Trophoblast cell (in vitro differentiated cells and primary cell): ENCODE measurements at regions not wholly inside any gene's neighbourhood (a gene's known extent, or its start where the extent isn't known, plus 50 kb on each side); places are given as distances from the start of the nearest gene placed in this dataset.

Source experiments
- DNase-seq, 2 donors: peaks; one replicate each; pipeline ENCODE4 v3.0.0-alpha.2; 2016
- H2AFZ ChIP-seq: 2 replicates; pipeline ENCODE4 v1.6.1; 2013; ENCODE audit warnings: low read length, moderate library complexity, mild to moderate bottlenecking; ENCODE audit not compliant: insufficient read depth, poor library complexity
- H2AK5ac ChIP-seq: 2 replicates; pipeline ENCODE4 v1.6.1; 2013; ENCODE audit warnings: mild to moderate bottlenecking, low read length
- H2BK120ac ChIP-seq: 2 replicates; pipeline ENCODE4 v1.6.1; 2013; ENCODE audit warnings: low read length, mild to moderate bottlenecking, moderate library complexity; ENCODE audit not compliant: insufficient read depth, poor library complexity
- H2BK12ac ChIP-seq: 2 replicates; pipeline ENCODE4 v1.6.1; 2013; ENCODE audit warnings: mild to moderate bottlenecking, low read length, moderate library complexity
- H2BK5ac ChIP-seq: 2 replicates; pipeline ENCODE4 v1.6.1; 2013; ENCODE audit warnings: low read length, low read depth, moderate library complexity, mild to moderate bottlenecking; ENCODE audit not compliant: poor library complexity
- H3K14ac ChIP-seq: 2 replicates; pipeline ENCODE4 v1.6.1; 2013; ENCODE audit warnings: mild to moderate bottlenecking, low read length
- H3K18ac ChIP-seq: 2 replicates; pipeline ENCODE4 v1.6.1; 2013; ENCODE audit warnings: mild to moderate bottlenecking, low read length
- H3K23ac ChIP-seq: 2 replicates; pipeline ENCODE4 v1.6.1; 2013; ENCODE audit warnings: low read length
- H3K27ac ChIP-seq: 2 replicates; pipeline ENCODE4 v1.5.1; 2013; ENCODE audit warnings: low read depth, mild to moderate bottlenecking, inconsistent platforms, low read length, moderate library complexity
- H3K27me3 ChIP-seq: 2 replicates; pipeline ENCODE4 v1.6.1; 2013; ENCODE audit warnings: inconsistent platforms, mild to moderate bottlenecking, low read length, moderate library complexity; ENCODE audit not compliant: insufficient read depth
- H3K36me3 ChIP-seq, 2 experiments: 1 replicate in 1 of 2; 2 replicates in 1 of 2; pipeline ENCODE4 v1.6.1; 2013; ENCODE audit warnings: low read length in 2 of 2, mild to moderate bottlenecking in 2 of 2, moderate library complexity in 1 of 2; ENCODE audit not compliant: insufficient read depth in 2 of 2, control insufficient read depth in 1 of 2
- H3K4ac ChIP-seq: 2 replicates; pipeline ENCODE4 v1.6.1; 2013; ENCODE audit warnings: low read depth, mild to moderate bottlenecking, low read length, moderate library complexity
- H3K4me1 ChIP-seq, 2 experiments: 1 replicate in 1 of 2; 2 replicates in 1 of 2; pipeline ENCODE4 v1.6.1; 2013; ENCODE audit warnings: low read length in 2 of 2, mild to moderate bottlenecking in 2 of 2, moderate library complexity in 1 of 2; ENCODE audit not compliant: insufficient read depth in 2 of 2, control insufficient read depth in 1 of 2
- H3K4me2 ChIP-seq: 2 replicates; pipeline ENCODE4 v1.6.1; 2013; ENCODE audit warnings: inconsistent platforms, mild to moderate bottlenecking, low read length, moderate library complexity
- H3K4me3 ChIP-seq: 2 replicates; pipeline ENCODE4 v1.5.1; 2013; ENCODE audit warnings: mild to moderate bottlenecking, low read depth, low read length, inconsistent platforms
- H3K79me1 ChIP-seq: one replicate; pipeline ENCODE4 v1.6.1; 2013; ENCODE audit warnings: low read length
- H3K79me2 ChIP-seq: 2 replicates; pipeline ENCODE4 v1.6.1; 2013; ENCODE audit warnings: low read length, mild to moderate bottlenecking; ENCODE audit not compliant: control insufficient read depth, insufficient read depth, poor library complexity
- H3K9ac ChIP-seq: 2 replicates; pipeline ENCODE4 v1.6.1; 2013; ENCODE audit warnings: mild to moderate bottlenecking, low read length
- H3K9me3 ChIP-seq: 2 replicates; pipeline ENCODE4 v1.6.1; 2013; ENCODE audit warnings: low read depth, mild to moderate bottlenecking, control low read depth, inconsistent platforms, low read length; ENCODE audit not compliant: insufficient read depth
- H4K12ac ChIP-seq: 2 replicates; pipeline ENCODE4 v1.6.1; 2013; ENCODE audit warnings: low read depth, mild to moderate bottlenecking, low read length, moderate library complexity
- H4K8ac ChIP-seq: 2 replicates; pipeline ENCODE4 v1.6.1; 2013; ENCODE audit warnings: low read depth, mild to moderate bottlenecking, low read length, moderate library complexity
- H4K91ac ChIP-seq: one replicate; pipeline ENCODE4 v1.6.1; 2013; ENCODE audit warnings: low read depth, mild to moderate bottlenecking, low read length, moderate library complexity
- WGBS: extraction: QIAGEN DNeasy Blood & Tissue Kit; methylation state at CpG from one replicate; pipeline ENCODE4 v1.1.7; 2013; ENCODE audit warnings: missing lambda C conversion rate; ENCODE audit not compliant: insufficient read length, insufficient coverage; ENCODE audit errors: extremely low coverage; 5-methylcytosine and 5-hydroxymethylcytosine counted together

GRCh38 chr10:29163746-29164145 lies 125.1 kb upstream of the LYZL1 start:
- H4K8ac ChIP-seq = no peak overlapping the region
- no peaks in the 10 kb centered on the region for H3K27me3 ChIP-seq
- no peaks in the 10 kb centered on the region for H3K9me3 ChIP-seq
- peaks cover 39% of the 10 kb centered on the region for H3K79me1 ChIP-seq
- DNase-seq = peak; percentile 61 to 81
- H3K4me3 ChIP-seq = no peak overlapping the region
- no peaks in the 10 kb centered on the region for H3K36me3 ChIP-seq
- no peak overlapping the region for H4K12ac ChIP-seq
- H2BK120ac ChIP-seq = peak overlapping the region; percentile 63
- peak overlapping the region; percentile 65 for H3K27ac ChIP-seq
- H2BK5ac ChIP-seq = peak overlapping the region; percentile 87
- no peak overlapping the region for H3K9ac ChIP-seq
- no peak overlapping the region for H3K18ac ChIP-seq
- H3K4me1 ChIP-seq = peaks cover 16 to 19% of the 10 kb centered on the region in 2 experiments
- H3K14ac ChIP-seq = peak overlapping the region; percentile 45
- peak overlapping the region; percentile 49 for H4K91ac ChIP-seq
- no peak overlapping the region for H3K23ac ChIP-seq
- H3K4me2 ChIP-seq = no peak overlapping the region
- H2BK12ac ChIP-seq = peak overlapping the region; percentile 82
- no peak overlapping the region for H2AK5ac ChIP-seq
- H2AFZ ChIP-seq = no peak overlapping the region
- H3K79me2 ChIP-seq = peaks cover 4% of the 10 kb centered on the region
- H3K4ac ChIP-seq = no peak overlapping the region
- WGBS = no CpG with 5 or more reads among the region's 2 CpGs

DNA sequence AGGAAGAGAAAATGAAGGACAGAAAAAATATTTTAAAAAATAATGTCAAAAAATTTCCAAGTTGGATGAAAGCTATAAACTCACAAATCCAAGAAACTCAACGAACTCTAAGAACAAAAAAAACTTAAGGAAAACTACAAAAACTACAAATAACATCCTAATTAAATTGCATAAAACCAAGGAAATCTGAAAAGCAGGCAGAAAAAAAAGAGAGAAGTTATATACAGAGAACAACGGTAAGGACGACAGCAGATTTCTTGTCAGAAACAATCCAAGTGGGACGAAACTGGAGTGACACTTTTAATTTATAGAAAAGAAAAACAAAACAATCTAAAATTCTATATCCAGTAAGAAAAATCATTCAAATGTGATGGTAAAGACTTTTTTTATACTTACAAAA lies 122.2 kb upstream of the LYZL1 start:
- Histone ChIP-seq H3K9ac (no peak overlapping the region), H3K27me3 (no peaks in the 10 kb centered on the region), H3K4me1 (peaks cover 4 to 6% of the 10 kb centered on the region in 2 experiments), H3K4ac (no peak overlapping the region), H3K9me3 (no peaks in the 10 kb centered on the region), H3K27ac (no peak overlapping the region), H4K91ac (no peak overlapping the region), H3K23ac (no peak overlapping the region), H3K14ac (no peak overlapping the region), H2BK5ac (no peak overlapping the region), H2AK5ac (no peak overlapping the region), H4K8ac (no peak overlapping the region), H3K79me1 (peaks cover 20% of the 10 kb centered on the region), H4K12ac (no peak overlapping the region), H2BK120ac (no peak overlapping the region), H3K4me3 (no peak overlapping the region), H3K79me2 (no peaks in the 10 kb centered on the region), H3K4me2 (no peak overlapping the region), H2AFZ (no peak overlapping the region), H3K36me3 (no peaks in the 10 kb centered on the region), H3K18ac (no peak overlapping the region), H2BK12ac (no peak overlapping the region)
- DNase-seq = no peak
- WGBS = no CpG with 5 or more reads among the region's 4 CpGs

GRCh38 chr10:29169021-29169420 lies 119.8 kb upstream of the LYZL1 start:
- Histone ChIP-seq H2BK5ac (no peak overlapping the region), H3K4me2 (no peak overlapping the region), H3K18ac (no peak overlapping the region), H3K9me3 (no peaks in the 10 kb centered on the region), H4K12ac (no peak overlapping the region), H3K23ac (no peak overlapping the region), H3K9ac (no peak overlapping the region), H3K27me3 (no peaks in the 10 kb centered on the region), H2BK12ac (no peak overlapping the region), H4K91ac (no peak overlapping the region), H3K27ac (no peak overlapping the region), H3K79me1 (peaks cover 6% of the 10 kb centered on the region), H3K14ac (no peak overlapping the region), H3K4me3 (no peak overlapping the region), H4K8ac (no peak overlapping the region), H3K4me1 (no peaks in the 10 kb centered on the region), H2AK5ac (no peak overlapping the region), H3K36me3 (no peaks in the 10 kb centered on the region), H2BK120ac (no peak overlapping the region), H3K4ac (no peak overlapping the region), H3K79me2 (no peaks in the 10 kb centered on the region), H2AFZ (no peak overlapping the region)
- no CpG with 5 or more reads among the region's 2 CpGs for WGBS
- no peak for DNase-seq

- Histone ChIP-seq H3K9me3 (no peaks in the 10 kb centered on the region), H3K14ac (no peak overlapping the region), H2BK120ac (no peak overlapping the region), H4K91ac (no peak overlapping the region), H3K79me1 (peaks cover 6% of the 10 kb centered on the region), H3K9ac (no peak overlapping the region), H3K27ac (no peak overlapping the region), H2BK5ac (no peak overlapping the region), H4K8ac (no peak overlapping the region), H3K79me2 (no peaks in the 10 kb centered on the region), H2BK12ac (no peak overlapping the region), H2AFZ (no peak overlapping the region), H3K4ac (no peak overlapping the region), H3K4me2 (no peak overlapping the region), H3K18ac (no peak overlapping the region), H3K4me3 (no peak overlapping the region), H3K23ac (no peak overlapping the region), H3K27me3 (no peaks in the 10 kb centered on the region), H3K36me3 (no peaks in the 10 kb centered on the region), H2AK5ac (no peak overlapping the region), H3K4me1 (no peaks in the 10 kb centered on the region), H4K12ac (no peak overlapping the region)
- no CpG with 5 or more reads among the region's 9 CpGs for WGBS
- no peak for DNase-seq
Observed at GRCh38 chr10:29171717-29172116, 117.2 kb upstream of the LYZL1 start.
